ENCODE measurements at regions not wholly inside any gene's neighbourhood (a gene's known extent, or its start where the extent isn't known, plus 50 kb on each side); places are given as distances from the start of the nearest gene placed in this dataset.

- DNase-seq (ENCODE audit: low read depth in 2 of 2): no peak
Observed at GRCh38 chr2:188720811-188721605, 253.2 kb upstream of the COL3A1 start.

GRCh38 chr2:188721784-188722183 lies 252.4 kb upstream of the COL3A1 start:
- DNase-seq (ENCODE audit: low read depth in 2 of 2): no peak

- DNase-seq (ENCODE audit: low read depth in 2 of 2): no peak
Observed at GRCh38 chr2:188725746-188726360, 248.3 kb upstream of the COL3A1 start.

GRCh38 chr2:188726626-188727247 lies 247.4 kb upstream of the COL3A1 start:
- no peak for DNase-seq (ENCODE audit: low read depth in 2 of 2)

GRCh38 chr2:188727846-188728245 lies 246.3 kb upstream of the COL3A1 start:
- no peak for DNase-seq (ENCODE audit: low read depth in 2 of 2)

- no peak for DNase-seq (ENCODE audit: low read depth in 2 of 2)
Observed at GRCh38 chr2:188734691-188735090, 239.5 kb upstream of the COL3A1 start.

- peak in 1 of 2 donors; percentile 9 for DNase-seq (ENCODE audit: low read depth in 2 of 2)
Observed at GRCh38 chr2:188746727-188747126, 227.4 kb upstream of the COL3A1 start.

- DNase-seq (ENCODE audit: low read depth in 2 of 2): no peak
Observed at GRCh38 chr2:188751816-188752215, 222.4 kb upstream of the COL3A1 start.

- DNase-seq (ENCODE audit: low read depth in 2 of 2): no peak
Observed at GRCh38 chr2:188752311-188752710, 221.9 kb upstream of the COL3A1 start.

GRCh38 chr2:188762151-188762550 lies 212.0 kb upstream of the COL3A1 start:
- no peak for DNase-seq (ENCODE audit: low read depth in 2 of 2)

- DNase-seq (ENCODE audit: low read depth in 2 of 2): peak; percentile 2 to 65
Observed at GRCh38 chr2:188765522-188766470, 208.4 kb upstream of the COL3A1 start.

- no peak for DNase-seq (ENCODE audit: low read depth in 2 of 2)
Observed at GRCh38 chr2:188766471-188766856, 207.7 kb upstream of the COL3A1 start.

GRCh38 chr2:188767176-188767575 lies 207.0 kb upstream of the COL3A1 start:
- DNase-seq (ENCODE audit: low read depth in 2 of 2): no peak

- no peak for DNase-seq (ENCODE audit: low read depth in 2 of 2)
Observed at GRCh38 chr2:188770296-188770695, 203.9 kb upstream of the COL3A1 start.

- DNase-seq (ENCODE audit: low read depth in 2 of 2): no peak
Observed at GRCh38 chr2:188773075-188773474, 201.1 kb upstream of the COL3A1 start.

- DNase-seq (ENCODE audit: low read depth in 2 of 2): no peak
Observed at GRCh38 chr2:188776634-188777033, 197.5 kb upstream of the COL3A1 start.

- no peak for DNase-seq (ENCODE audit: low read depth in 2 of 2)
Observed at GRCh38 chr2:188784269-188784762, 189.9 kb upstream of the COL3A1 start.

- DNase-seq (ENCODE audit: low read depth in 2 of 2): no peak
Observed at GRCh38 chr2:188785061-188785460, 189.1 kb upstream of the COL3A1 start.

GRCh38 chr2:188785490-188785889 lies 188.7 kb upstream of the COL3A1 start:
- no peak for DNase-seq (ENCODE audit: low read depth in 2 of 2)

GRCh38 chr2:188786368-188786841 lies 187.8 kb upstream of the COL3A1 start:
- peak in 1 of 2 donors; percentile 35 for DNase-seq (ENCODE audit: low read depth in 2 of 2)

GRCh38 chr2:188787021-188787657 lies 187.0 kb upstream of the COL3A1 start:
- no peak for DNase-seq (ENCODE audit: low read depth in 2 of 2)

Measured in dermis microvascular lymphatic vessel endothelial cell (primary cell).